GM18498 (cell line): ENCODE measurements at regions not wholly inside any gene's neighbourhood (a gene's known extent, or its start where the extent isn't known, plus 50 kb on each side); places are given as distances from the start of the nearest gene placed in this dataset.

Experiments used
- ATAC-seq: cut with Tn5 transposase; IDR thresholded peaks from one replicate; pipeline ENCODE4 v1.9.1; 2021; ENCODE audit warnings: mild to moderate bottlenecking, moderate library complexity; ENCODE audit not compliant: unreplicated experiment

DNA sequence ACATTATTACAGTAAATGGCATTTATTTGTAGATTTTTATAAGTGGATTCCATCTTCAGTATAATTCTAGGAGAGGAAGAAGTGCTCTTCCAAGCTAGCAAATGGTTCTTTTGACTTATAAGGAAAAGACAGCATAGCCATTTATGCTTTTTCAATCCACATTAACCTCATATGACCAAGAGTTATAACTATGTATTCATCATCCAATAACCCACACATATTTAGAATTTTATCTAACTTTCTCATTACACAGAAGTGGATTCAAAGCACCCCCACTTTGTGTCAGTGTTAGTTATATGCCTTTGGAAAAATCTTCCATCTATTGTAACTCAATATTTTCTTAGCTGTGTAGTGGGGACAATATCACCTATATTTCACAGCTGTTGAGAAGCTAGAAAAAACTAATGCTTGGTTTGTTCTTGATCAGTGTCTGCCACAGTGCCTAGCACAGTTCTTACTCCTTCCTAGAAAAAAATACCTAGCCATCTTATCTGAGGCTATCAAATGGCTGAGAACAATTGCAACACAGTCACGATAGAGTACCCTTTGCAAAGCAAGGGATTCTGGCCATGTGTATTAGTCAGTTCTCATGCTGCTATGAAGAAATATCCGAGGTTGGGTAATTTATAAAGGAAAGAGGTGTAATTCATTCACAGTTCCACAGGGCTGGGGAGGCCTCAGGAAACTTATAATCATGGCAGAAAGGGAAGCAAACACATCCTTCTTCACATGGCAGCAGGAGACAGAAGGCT lies 986.3 kb downstream of the TFAP2A start:
- ATAC-seq, result no peak

DNA sequence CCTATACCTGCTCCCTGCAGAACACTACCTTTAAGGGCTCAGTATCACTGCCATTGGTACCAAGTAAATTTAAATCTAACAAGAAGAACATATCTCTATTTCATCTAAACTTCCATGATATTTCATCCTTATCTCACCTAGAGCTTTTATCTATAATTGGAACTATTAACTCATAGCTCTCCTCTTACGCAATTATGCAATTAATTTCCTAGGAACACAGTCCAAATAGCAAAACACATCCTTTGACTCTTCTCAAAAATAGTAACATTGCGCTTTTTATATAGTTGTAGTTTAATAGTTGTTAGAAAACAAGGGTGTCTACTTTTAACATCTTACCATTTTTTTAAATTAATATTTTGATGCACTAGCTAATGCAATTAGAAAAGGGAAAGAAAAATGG lies 986.8 kb upstream of the SLC35B3 start:
- no peak for ATAC-seq

DNA sequence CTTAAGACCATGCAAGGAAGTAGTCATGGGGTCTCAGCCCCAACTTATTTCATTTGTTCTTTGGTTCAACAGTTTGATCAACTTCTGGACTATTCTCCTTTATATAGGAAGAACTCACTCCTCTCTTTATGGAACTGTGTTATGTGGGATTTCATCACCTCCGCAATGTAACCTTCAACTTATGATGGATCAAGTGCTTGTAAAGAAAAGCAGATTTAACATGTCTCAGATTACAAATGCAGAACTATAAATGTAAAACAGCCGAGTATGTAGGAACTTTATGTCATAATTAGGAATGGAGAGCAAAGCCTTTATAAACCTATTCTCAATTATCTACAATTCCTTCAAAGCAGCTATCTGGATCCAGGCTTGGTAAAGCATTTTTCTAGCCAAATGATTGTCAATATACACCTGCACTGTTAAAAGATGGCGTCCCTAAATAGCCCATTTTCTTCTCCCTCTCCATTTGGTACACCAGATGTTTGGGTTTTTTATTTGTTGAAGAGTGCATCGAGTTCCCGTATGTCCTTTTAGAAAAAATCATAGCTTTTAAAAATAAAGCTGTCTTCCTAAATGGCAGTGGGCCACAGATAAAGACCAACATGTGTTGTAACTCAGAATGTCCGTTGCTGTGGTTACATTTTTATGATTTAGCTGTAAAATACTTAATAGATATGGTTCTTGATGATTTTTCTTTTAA lies 985.1 kb upstream of the SLC35B3 start:
- ATAC-seq, result no peak

DNA sequence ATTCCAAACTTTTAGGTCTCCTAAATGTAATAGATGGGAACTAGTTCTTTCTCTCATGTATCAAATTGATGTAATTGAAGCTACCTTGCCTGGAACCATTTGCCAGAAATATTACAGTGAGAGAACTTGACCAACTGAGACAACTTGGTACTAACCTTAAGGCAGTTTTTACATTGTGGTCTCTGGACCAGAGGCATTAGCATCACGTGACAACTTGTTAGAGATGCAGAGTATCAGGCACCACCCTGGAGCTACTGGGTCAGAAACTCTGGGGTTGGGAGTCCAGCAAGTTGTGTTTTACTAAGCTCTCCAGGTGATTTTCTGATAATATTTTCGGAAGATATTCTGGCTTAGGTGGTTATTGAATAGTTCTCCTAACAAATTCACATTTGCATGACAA lies 982.1 kb upstream of the SLC35B3 start:
- ATAC-seq, result no peak

DNA sequence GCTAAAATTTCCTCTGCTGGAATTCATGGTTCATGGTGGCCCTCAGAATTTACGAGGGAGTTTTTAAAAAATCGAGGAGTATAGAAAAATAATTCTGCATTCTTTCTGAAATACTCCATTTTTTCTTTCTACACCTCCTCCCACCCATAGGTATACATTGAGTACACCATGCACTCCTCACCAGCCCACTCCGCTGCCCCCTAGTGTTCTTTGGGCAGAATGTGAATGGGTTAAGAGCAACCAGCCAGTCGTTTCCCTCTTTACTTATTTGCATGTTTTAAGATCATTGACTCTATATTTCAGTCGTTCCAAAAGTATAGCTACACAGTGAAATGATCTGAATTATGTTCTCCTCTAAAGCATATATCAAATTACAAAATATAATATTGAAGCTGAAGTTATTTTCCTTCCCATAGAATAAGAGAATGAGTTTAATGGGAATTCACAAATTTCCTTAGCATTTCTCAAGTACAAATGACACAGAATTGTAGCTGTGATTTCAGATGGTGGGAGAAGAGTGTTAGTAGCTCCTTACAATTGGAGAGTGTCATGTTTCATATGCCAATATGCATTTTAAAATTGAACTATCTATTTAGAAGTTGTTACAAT lies 977.7 kb upstream of the SLC35B3 start:
- peak; percentile 79 for ATAC-seq

DNA sequence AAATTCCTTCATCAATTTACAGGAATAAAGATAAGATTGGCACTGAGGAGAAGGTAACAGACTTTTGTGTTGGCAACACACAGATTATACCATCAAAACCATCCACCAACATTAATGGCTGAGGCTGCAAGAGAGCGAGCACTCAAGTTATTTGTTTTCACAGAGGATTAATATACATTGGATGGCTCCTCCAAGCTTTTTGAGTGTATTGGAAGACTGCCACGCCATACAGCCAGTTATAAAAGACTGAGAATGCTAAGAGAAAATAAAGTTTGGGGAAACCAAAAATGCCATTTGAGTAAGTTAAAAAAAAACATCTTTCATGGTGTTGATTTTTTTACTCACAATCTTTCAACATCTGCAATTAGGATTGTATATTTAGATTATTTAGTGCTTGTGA lies 973.8 kb upstream of the SLC35B3 start:
- no peak for ATAC-seq

DNA sequence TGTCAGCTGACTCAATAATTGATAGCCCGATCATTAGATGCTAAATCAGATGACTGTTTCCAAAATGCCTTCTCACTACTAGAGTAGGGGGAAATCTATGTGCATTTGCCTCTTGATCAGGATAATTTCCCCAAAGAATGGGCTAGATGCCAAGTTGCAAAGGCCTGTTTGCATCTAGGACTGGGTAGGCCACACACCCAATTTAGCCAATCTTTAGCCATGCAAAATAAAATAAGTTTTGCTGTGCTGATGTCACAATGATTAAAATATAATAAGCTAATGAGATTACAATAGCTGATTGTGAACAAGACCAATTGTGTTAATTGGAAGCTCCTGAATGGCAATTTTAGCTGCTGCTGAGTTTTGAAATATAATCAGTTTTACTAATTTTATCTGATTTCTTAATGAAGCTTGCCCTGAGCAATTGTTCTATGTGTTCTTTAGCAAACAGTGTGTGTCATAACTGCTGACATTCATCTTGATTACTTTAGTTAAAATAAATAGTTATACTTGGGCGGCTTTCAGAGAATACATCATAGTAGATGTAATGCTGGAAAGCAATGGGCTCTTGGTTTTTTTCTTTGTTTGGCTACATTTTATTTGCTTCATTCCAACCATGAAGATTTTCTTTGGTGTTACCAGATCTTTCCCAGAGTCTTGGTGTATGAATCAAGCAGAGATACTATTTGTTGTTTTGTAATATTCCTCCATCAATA lies 973.2 kb upstream of the SLC35B3 start:
- no peak for ATAC-seq

DNA sequence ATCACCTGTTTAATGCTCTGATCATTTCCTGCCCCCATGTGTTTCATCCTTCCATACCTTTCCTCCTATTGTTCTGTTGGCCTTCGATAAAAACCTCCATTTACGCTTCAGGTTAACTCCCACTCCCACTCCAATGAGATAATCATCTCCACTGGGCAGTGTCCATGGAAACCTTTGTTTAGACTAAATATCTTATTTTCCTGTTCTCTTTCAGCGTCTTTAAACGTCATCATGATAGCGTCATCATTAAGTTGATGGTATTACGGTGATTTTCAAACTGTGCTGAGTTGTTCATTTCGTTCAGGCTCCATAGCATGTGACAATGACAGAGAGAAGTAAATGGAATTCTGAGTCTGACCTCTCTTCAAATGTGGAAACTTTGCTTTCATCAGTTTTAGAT lies 970.5 kb upstream of the SLC35B3 start:
- ATAC-seq, result no peak

DNA sequence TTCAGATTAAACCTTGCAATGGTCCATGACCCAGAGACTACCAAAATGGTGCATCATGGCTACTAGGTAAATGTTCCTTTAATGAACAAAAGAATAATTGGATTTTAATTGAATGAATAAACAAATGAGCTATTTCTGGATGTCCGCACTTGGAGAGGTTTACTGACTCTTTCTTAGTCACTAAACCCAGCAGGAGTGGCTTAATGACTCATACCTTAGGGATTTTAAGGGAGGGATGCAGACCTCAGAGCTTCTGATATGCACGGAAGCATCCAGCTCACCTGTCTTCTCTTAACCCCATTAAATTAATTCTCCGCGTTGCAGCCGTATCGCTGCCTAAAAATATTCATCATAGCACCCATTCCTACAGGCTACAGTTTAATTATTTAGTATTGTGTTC lies 970.0 kb upstream of the SLC35B3 start:
- no peak for ATAC-seq

DNA sequence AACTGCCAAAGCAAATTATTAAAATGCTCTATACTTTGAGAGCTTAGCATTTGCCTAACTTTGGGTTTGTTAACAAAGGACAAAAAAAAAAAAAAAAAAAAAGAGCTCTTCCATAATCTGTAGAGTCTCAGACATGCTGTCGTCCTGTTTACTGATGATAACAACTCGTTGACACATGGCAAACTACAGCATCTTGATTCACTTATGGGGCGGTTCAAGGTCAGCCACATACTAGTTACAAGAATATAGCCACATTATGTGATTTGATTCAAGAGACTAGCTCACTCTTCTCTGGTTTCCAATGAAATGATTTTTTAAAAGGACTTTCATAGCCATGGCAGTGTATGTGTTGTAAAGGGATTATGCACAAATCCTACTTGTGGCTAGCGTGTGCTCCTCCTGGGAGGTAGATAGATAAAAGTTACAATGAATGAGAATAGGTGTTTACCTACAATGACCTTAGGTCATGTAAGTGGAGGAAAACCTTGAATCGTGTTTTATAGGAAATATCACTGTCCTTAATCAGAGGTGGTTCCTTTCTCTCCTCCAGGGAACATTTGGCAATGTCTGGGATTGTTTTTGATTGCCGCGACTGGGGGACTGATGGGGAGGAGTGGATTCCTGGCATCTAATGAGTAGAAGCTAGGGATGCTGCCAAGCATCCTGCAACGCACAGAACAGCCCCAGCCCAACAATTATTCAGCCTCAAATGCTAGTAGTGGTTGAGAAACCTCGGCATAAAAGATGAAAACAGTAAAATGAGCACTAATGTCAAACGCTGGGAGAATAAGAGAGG lies 969.2 kb upstream of the SLC35B3 start:
- ATAC-seq, result no peak

DNA sequence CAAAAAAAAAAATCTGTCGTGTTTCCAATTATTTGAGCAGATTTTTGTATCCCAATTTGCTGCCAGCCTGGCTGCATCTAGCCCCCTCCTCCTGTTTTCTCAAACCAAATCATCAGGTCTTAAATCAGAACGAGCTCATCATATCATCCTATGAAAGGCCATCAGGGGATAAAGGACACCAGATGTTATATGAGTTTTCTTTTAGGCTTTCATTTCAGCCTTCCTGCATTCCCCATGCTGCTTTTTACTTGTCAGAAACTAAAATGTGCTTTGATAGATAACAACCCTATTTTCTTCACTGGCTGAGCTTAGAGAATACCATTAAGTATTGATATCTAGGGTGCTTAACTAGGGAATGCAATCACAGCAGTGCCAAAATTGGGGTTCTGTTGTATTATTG lies 968.4 kb upstream of the SLC35B3 start:
- ATAC-seq, result no peak

DNA sequence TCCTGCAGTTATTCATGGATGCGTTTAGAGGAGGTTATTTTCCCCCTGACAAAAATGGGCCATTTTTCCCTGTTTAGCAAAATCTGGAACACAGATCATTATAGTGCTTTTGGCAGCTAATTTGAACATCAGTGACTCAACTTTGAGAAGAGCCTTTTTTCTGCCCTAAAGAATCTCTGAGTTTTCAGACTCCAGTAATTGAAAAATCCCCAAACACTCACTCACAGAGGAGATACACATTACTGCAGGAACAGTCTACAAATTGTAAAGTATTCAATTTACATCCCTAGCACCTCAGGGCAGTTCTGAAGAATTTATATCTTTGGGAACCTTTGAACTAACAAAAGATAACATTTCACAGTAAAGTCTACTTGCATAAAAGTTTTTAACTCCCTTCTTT lies 966.6 kb upstream of the SLC35B3 start:
- no peak for ATAC-seq

DNA sequence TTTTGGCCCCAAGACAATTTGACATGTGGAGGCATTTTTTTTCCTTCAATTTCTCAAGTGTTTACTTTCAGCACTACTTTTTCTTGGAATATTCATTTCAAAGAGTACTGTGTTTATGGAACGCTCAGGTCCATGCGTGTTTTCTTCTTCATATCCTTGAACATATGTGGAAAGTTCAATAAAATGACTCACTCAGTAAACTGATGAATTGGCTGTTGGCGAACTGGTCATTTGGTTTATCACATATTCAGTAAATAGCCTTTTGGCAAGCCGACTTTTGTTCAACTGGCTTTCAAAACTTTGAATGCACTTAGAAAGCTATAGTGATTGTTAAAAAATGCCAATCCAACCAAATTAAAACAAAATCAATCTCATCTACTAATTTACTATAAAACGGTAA lies 964.6 kb upstream of the SLC35B3 start:
- ATAC-seq, result no peak

DNA sequence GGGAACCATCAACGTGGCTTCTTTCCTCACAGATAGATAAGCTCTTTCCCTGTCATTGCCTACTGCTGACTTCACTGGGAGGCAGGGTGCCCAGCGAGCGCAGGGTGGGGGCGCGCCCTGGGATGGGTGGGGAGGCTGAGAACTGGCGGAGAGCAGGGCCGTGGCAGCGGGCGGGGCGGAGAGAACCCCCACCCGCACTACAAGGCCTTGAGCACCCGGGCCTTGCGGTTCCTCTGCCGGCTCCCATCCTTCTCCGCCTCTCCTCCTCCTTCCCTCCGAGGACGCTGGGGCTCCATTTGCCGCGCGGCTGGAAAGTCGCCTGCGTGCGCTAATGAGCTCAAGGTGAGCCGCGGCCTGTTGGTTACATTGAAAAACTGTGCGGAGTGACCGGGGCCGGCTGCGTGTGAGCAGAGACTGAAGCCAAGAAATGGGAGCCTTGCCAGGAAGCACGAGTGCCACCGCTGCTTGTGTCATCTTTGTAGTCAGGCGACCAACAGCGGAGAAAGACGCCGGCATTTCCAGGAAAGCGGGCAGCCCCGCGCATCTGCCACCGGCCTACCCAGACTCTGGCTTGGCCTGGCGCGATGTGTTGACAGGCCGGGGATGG lies 963.5 kb upstream of the SLC35B3 start:
- no peak for ATAC-seq

DNA sequence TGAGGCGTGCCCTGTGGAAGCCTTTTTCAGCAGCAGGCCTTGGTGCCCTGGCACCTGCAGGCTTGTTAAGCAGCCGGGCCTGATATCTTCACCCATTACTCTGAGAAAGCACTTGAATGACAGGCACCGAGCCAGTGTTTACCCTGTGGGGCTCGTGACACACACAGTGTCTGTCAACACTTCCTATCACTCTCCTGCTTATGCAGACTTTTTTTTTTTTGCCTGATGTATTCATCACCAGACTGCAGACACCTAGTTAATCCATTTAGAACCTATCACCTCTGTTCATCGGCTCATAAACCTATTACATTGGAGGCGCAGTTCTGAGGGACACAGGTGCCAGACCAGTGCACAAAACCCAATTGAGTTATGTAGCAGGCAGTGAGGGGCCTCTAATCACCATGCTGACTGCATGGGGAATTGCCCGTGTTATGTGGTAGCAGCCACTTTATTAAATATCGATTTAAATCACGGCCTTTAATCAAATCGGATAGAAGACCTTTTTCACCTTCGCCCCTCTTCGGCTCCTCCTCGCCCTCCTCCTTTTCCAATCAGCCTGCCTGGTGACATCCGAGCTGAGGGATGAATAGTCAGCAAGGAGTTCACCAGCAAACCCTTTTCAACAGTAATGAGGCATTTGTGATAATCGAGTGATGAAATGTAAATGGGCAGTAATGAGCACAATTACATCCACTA lies 962.9 kb upstream of the SLC35B3 start:
- no peak for ATAC-seq

DNA sequence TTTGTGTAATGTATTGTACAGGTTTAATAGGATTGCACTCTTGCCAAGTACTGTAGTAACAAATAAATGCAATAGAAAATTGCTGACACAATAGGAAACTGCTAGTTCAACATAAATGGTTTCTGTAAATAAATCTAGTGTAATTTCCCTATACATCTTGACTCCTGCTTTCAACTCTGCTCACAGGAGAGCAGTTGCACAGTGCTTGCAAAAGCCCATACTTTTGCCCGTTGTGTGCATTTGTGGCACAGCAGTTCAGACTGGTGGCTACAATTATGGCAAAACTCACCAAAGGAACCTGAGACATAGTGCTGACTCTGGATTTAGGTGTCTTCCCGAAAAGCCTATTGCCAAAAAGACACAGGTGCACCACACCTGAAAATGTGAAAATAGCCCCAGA lies 953.3 kb upstream of the SLC35B3 start:
- no peak for ATAC-seq

DNA sequence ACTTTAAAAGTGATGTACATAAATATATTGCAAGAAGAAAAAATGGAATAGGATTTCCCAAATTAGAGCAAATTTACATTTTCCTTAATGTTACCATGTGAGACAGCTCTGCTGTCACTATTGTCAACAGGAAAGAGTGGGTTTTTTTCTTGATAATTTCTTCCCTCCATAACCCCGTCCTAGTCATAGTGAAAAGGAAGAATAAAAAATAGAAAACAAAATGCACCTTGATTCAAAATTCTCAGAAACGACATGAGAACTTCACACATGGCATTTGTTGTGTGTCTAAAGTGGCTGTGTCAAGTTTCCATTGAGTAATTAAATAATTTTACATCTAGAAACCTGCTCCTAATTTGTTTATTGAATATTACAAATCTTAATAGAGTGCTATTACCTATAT lies 945.2 kb upstream of the SLC35B3 start:
- ATAC-seq, result no peak

DNA sequence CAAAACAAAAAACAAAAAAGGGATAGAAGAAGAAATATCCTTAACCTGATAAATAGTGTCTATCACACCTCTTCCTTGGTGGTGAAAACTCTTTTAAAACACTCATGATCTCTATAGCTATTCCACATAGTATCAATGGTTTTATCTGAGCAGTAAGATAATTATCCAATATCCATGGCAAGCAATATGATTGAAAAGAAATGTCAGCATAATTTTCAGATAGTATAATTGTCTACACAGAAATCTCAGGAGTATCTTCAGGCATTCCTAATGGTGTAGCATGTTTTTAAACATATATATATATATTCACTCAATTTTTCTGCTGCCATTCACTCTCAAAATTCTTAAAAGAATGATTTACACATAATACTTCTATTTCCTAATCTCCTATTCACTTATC lies 938.0 kb upstream of the SLC35B3 start:
- ATAC-seq, result no peak

DNA sequence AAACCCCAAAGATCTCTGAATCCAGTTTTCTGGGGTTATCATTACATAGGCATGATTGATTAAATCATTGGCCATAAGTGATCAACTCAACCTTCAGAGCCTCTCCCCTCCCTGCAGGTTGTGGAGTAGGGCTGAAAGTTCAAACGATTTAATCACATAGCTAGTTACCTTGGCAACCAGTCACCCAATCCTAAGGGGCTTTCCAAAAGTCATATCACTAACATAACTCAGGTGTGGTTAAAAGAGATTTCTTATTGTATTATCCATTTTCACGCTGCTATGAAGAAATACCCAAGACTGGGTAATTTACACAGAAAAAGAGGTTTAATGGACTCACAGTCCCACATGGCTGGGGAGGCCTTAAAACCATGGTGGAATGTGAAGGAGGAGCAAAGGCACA lies 935.1 kb upstream of the SLC35B3 start:
- no peak for ATAC-seq

DNA sequence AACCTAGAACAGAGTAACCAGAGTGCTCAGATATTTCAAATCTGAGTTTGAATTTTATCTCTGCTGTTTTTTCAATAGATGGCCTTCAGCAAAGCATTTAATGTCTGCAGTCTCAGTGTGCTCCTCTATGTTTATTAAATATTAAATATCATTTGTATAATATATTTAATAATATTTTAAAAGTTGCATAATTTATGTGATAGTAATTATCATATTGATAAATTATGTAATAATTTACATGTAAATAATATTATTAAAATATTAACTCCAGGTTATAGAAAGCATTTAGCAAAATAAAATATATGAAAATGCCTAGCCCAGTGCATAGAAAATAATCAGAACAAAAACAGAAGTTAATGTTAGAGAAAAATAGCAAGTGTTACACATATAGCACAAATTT lies 930.0 kb upstream of the SLC35B3 start:
- no peak for ATAC-seq
